MCF 10A (cell line): ENCODE measurements at regions not wholly inside any gene's neighbourhood (a gene's known extent, or its start where the extent isn't known, plus 50 kb on each side); places are given as distances from the start of the nearest gene placed in this dataset.

Experiments
- BruUV-seq: library from RNA; stranded (reverse); fragments of 400-500 nt; replicated peaks from 2 replicates; lab custom pipeline; 2021; lab: Mats Ljungman, UMichigan
- CTCF ChIA-PET: fragments of 300-600 bp; sonication (Branson Sonifier 250); formaldehyde crosslinking; extraction: SDS; loops from one replicate; lab custom pipeline; 2021; ENCODE audit warnings: antibody characterized with exemption, inconsistent platforms; lab: Yijun Ruan, JAX
- POLR2A ChIA-PET: fragments of 300-600, 350-650 bp; sonication (Branson Sonifier 250); formaldehyde crosslinking; extraction: SDS; loops from one replicate; lab custom pipeline; 2020; ENCODE audit warnings: antibody characterized with exemption, inconsistent platforms; lab: Yijun Ruan, JAX
- DNase-seq: peaks from one replicate; pipeline ENCODE4 v3.0.0-alpha.2; 2018; ENCODE audit not compliant: unreplicated experiment
- H3K27ac Mint-ChIP-seq: one replicate; pipeline ENCODE4 v1.8.0; 2022; ENCODE audit warnings: mild to moderate bottlenecking, low read depth, mixed read lengths; ENCODE audit not compliant: unreplicated experiment
- H3K27me3 Mint-ChIP-seq: one replicate; pipeline ENCODE4 v1.8.0; 2022; ENCODE audit warnings: mixed read lengths; ENCODE audit not compliant: insufficient read depth, unreplicated experiment
- H3K36me3 Mint-ChIP-seq: one replicate; pipeline ENCODE4 v1.8.0; 2022; ENCODE audit warnings: mild to moderate bottlenecking, moderate library complexity, mixed read lengths; ENCODE audit not compliant: insufficient read depth, unreplicated experiment
- H3K4me1 Mint-ChIP-seq: one replicate; pipeline ENCODE4 v1.8.0; 2022; ENCODE audit warnings: mixed read lengths; ENCODE audit not compliant: insufficient read depth, unreplicated experiment
- H3K4me3 Mint-ChIP-seq: one replicate; pipeline ENCODE4 v1.8.0; 2022; ENCODE audit warnings: mild to moderate bottlenecking, moderate library complexity, mixed read lengths; ENCODE audit not compliant: unreplicated experiment
- H3K9me3 Mint-ChIP-seq: one replicate; pipeline ENCODE4 v1.8.0; 2022; ENCODE audit warnings: mixed read lengths; ENCODE audit not compliant: unreplicated experiment
- intact Hi-C: fragments of 100-400 bp; cut with micrococcal nuclease; formaldehyde crosslinking; loops from 2 replicates; pipeline ENCODE4 v1.14.1; 2022
- TF ChIP-seq, protein P1 (sequence below): fragments of 200-600 bp; IDR thresholded peaks from one replicate; pipeline ENCODE4 v1.8.0; 2022; ENCODE audit warnings: antibody characterized with exemption, mild to moderate bottlenecking; ENCODE audit not compliant: unreplicated experiment

GRCh38 chr1:228821252-228821651 lies 86.0 kb downstream of the RHOU start:
- ChIA-PET POLR2A (interaction anchor here (0.6 kb wide), 1 partner anchor 60 kb away, joined by 3 read pairs; no protein-coding TSS in a partner anchor), CTCF (interaction anchor here (0.9 kb wide), 1 partner anchor 406 kb away, joined by 3 read pairs; no protein-coding TSS in a partner anchor)
- no TSS peak for BruUV-seq
- Mint-ChIP-seq H3K4me3 (no peak overlapping the region), H3K36me3 (no peaks in the 10 kb centered on the region), H3K27ac (no peak overlapping the region), H3K4me1 (no peaks in the 10 kb centered on the region), H3K27me3 (peaks cover 9% of the 10 kb centered on the region), H3K9me3 (no peaks in the 10 kb centered on the region)
- TF ChIP-seq, protein P1, sequence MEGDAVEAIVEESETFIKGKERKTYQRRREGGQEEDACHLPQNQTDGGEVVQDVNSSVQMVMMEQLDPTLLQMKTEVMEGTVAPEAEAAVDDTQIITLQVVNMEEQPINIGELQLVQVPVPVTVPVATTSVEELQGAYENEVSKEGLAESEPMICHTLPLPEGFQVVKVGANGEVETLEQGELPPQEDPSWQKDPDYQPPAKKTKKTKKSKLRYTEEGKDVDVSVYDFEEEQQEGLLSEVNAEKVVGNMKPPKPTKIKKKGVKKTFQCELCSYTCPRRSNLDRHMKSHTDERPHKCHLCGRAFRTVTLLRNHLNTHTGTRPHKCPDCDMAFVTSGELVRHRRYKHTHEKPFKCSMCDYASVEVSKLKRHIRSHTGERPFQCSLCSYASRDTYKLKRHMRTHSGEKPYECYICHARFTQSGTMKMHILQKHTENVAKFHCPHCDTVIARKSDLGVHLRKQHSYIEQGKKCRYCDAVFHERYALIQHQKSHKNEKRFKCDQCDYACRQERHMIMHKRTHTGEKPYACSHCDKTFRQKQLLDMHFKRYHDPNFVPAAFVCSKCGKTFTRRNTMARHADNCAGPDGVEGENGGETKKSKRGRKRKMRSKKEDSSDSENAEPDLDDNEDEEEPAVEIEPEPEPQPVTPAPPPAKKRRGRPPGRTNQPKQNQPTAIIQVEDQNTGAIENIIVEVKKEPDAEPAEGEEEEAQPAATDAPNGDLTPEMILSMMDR = no peak
- intact Hi-C loops = no loop called here
- DNase-seq = no peak

DNA sequence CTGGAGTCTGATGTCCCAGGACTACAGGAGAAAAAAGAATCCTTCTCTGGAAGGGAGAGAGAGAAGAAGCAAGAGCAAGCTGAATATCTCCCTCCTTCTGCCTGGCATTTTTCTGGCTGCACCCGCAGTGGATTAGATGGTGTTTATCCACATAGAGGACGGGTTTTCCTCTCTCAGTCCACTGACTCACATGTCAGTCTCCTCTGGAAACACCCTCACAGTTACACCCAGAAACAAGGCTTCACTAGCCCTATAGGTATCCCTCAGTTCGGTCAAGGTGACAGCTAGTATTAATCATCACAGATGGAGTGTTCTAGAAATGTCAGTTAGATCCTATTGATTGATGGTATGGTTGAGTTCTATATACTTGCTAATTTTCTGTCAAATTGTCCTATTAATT lies 87.9 kb downstream of the RHOU start:
- H3K27me3 Mint-ChIP-seq = peaks cover 18% of the 10 kb centered on the region
- H3K9me3 Mint-ChIP-seq = no peaks in the 10 kb centered on the region
- ChIA-PET CTCF (interaction anchor here (1.1 to 1.8 kb wide), 3 partner anchors 14 to 404 kb away, joined by 4 to 5 read pairs (median 4); no protein-coding TSS in a partner anchor), POLR2A (interaction anchor here (0.7 to 1.5 kb wide), 4 partner anchors 10 to 446 kb away, joined by 3 to 6 read pairs (median 5); no protein-coding TSS in a partner anchor)
- BruUV-seq = no TSS peak
- H3K36me3 Mint-ChIP-seq = no peaks in the 10 kb centered on the region
- no peak overlapping the region for H3K27ac Mint-ChIP-seq
- TF ChIP-seq, protein P1 = no peak
- no peak overlapping the region for H3K4me3 Mint-ChIP-seq
- intact Hi-C loops = no loop called here
- no peaks in the 10 kb centered on the region for H3K4me1 Mint-ChIP-seq
- no peak for DNase-seq

DNA sequence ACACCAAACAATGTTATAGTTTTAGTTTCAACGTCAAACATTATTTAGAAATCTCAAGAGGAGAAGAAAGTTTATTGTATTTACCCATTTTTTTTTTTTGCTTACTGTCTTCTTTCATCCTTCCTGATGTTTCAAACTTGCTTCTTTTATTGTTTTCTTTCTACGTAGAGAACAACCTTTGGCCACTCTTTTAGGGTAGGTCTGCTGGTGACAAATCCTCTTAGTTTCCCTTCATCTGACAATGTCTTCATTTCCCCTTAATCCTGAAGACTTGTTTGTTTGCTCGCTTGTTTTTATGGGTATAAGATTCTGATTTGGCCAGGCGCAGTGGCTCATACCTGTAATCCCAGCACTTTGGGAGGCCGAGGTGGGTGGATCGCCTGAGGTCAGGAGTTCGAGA lies 89.1 kb downstream of the RHOU start:
- no TSS peak for BruUV-seq
- H3K27me3 Mint-ChIP-seq = peaks cover 18% of the 10 kb centered on the region
- POLR2A ChIA-PET = interaction anchor here (0.5 to 1.7 kb wide), 6 partner anchors 15 to 105 kb away, joined by 3 to 4 read pairs (median 3); no protein-coding TSS in a partner anchor

GRCh38 chr1:228825041-228825440 lies 89.8 kb downstream of the RHOU start:
- intact Hi-C loops = no loop called here
- CTCF ChIA-PET = interaction anchor here (1.3 kb wide), 1 partner anchor 10 kb away, joined by 3 read pairs; no protein-coding TSS in a partner anchor
- H3K36me3 Mint-ChIP-seq = no peaks in the 10 kb centered on the region
- no TSS peak for BruUV-seq
- peaks cover 18% of the 10 kb centered on the region for H3K27me3 Mint-ChIP-seq
- TF ChIP-seq, protein P1 = no peak
- POLR2A ChIA-PET = interaction anchor here (1.0 to 1.7 kb wide), 6 partner anchors 12 to 105 kb away, joined by 3 to 6 read pairs (median 4); no protein-coding TSS in a partner anchor
- no peak for DNase-seq
- no peak overlapping the region for H3K27ac Mint-ChIP-seq
- no peaks in the 10 kb centered on the region for H3K9me3 Mint-ChIP-seq
- H3K4me1 Mint-ChIP-seq = no peaks in the 10 kb centered on the region
- no peak overlapping the region for H3K4me3 Mint-ChIP-seq

More for the DNA sequence above, 89.1 kb downstream of the RHOU start:
- intact Hi-C loops = no loop called here
- no peak overlapping the region for H3K4me3 Mint-ChIP-seq
- DNase-seq = no peak
- TF ChIP-seq, protein P1 = no peak
- H3K36me3 Mint-ChIP-seq = no peaks in the 10 kb centered on the region
- H3K4me1 Mint-ChIP-seq = no peaks in the 10 kb centered on the region
- no peak overlapping the region for H3K27ac Mint-ChIP-seq
- CTCF ChIA-PET = interaction anchor here (1.8 kb wide), 1 partner anchor 403 kb away, joined by 5 read pairs; no protein-coding TSS in a partner anchor
- H3K9me3 Mint-ChIP-seq = no peaks in the 10 kb centered on the region
